K562 (cell line): ENCODE measurements at regions not wholly inside any gene's neighbourhood (a gene's known extent, or its start where the extent isn't known, plus 50 kb on each side); places are given as distances from the start of the nearest gene placed in this dataset.

Experiments
- ATAC-seq: fragments of 200-7000 bp; cut with Tn5 transposase; 3 replicates; pipeline ENCODE4 v1.9.1; 2020; ENCODE audit warnings: moderate library complexity
- BruUV-seq: library from RNA; stranded (reverse); fragments of 400-500 nt; replicated peaks from 2 replicates; lab custom pipeline; 2021; lab: Mats Ljungman, UMichigan
- CTCF ChIA-PET: fragments of 300-600 bp; formaldehyde crosslinking; extraction: SDS; loops from one replicate; lab custom pipeline; 2021; ENCODE audit warnings: low intra/inter-chr PET ratio; lab: Yijun Ruan, JAX
- POLR2A ChIA-PET: fragments of 300-600, 350-650 bp; sonication (Branson Sonifier 250); formaldehyde crosslinking; extraction: SDS; loops from one replicate; lab custom pipeline; 2021; ENCODE audit warnings: antibody characterized with exemption, inconsistent platforms; lab: Yijun Ruan, JAX
- DNase-seq, 4 experiments: peaks; one replicate each; pipeline versions ENCODE4 v3.0.0 to v3.0.0-alpha.2; 2011 to 2018; ENCODE audit warnings: low spot score in 3 of 4, mixed read lengths in 3 of 4; ENCODE audit errors: extremely low read depth in 1 of 4
- FAIRE-seq: peaks from 2 replicates; lab custom pipeline; 2011; peaks lifted over from hg19 to GRCh38; lab: Jason Lieb, UNC
- H2AFZ ChIP-seq: 2 replicates; pipeline ENCODE4 v1.6.0; 2011; ENCODE audit warnings: low read depth, low read length, control low read depth, inconsistent platforms
- H3K27ac ChIP-seq: fragments of 200-600 bp; 3 replicates; pipeline ENCODE4 v1.8.0; 2011; ENCODE audit warnings: low read depth, mild to moderate bottlenecking, control low read depth, inconsistent platforms, low read length, moderate library complexity, mixed read lengths; ENCODE audit errors: extremely low read depth
- H3K27me3 ChIP-seq, 2 experiments: fragments of 300-600 bp in 1 of 2; 2 replicates in 1 of 2; 3 replicates in 1 of 2; pipeline versions ENCODE4 v1.6.0 to v1.8.0; 2011; ENCODE audit warnings: inconsistent platforms in 2 of 2, low read length in 2 of 2, mild to moderate bottlenecking in 1 of 2, mixed read lengths in 1 of 2, moderate library complexity in 1 of 2; ENCODE audit not compliant: control insufficient read depth in 2 of 2, insufficient read depth in 2 of 2
- H3K36me3 ChIP-seq: fragments of 300-600 bp; 3 replicates; pipeline ENCODE4 v1.8.0; 2011; ENCODE audit warnings: mild to moderate bottlenecking, low read length, inconsistent platforms; ENCODE audit not compliant: control insufficient read depth, insufficient read depth
- H3K4me1 ChIP-seq, 2 experiments: fragments of 200-600 bp in 1 of 2; replicated peaks in 1 of 2; 2 replicates in 1 of 2; 3 replicates in 1 of 2; pipeline versions ENCODE4 v1.5.1 to v1.8.0; 2011; ENCODE audit warnings: inconsistent platforms in 2 of 2, low read length in 2 of 2, mild to moderate bottlenecking in 1 of 2, mixed read lengths in 1 of 2, moderate library complexity in 1 of 2; ENCODE audit not compliant: control insufficient read depth in 2 of 2, insufficient read depth in 2 of 2
- H3K4me2 ChIP-seq: 2 replicates; pipeline ENCODE4 v1.6.1; 2011; ENCODE audit warnings: low read length, control low read depth, inconsistent platforms, mixed read lengths; ENCODE audit not compliant: insufficient read depth
- H3K4me3 ChIP-seq: fragments of 200-600 bp; sonication (generic), shearing (Covaris generic); 2 replicates; pipeline ENCODE4 v1.5.1; 2016; ENCODE audit warnings: control low read depth, inconsistent platforms
- H3K79me2 ChIP-seq: fragments of 200-600 bp; 3 replicates; pipeline ENCODE4 v1.8.0; 2011; ENCODE audit warnings: low read length, inconsistent platforms; ENCODE audit not compliant: control insufficient read depth, insufficient read depth
- H3K9ac ChIP-seq, 2 experiments: 2 replicates each; pipeline versions ENCODE4 v1.6.0 to v1.6.1; 2011; ENCODE audit warnings: low read depth in 2 of 2, low read length in 2 of 2, control low read depth in 1 of 2, inconsistent platforms in 1 of 2, mild to moderate bottlenecking in 1 of 2, mixed read lengths in 1 of 2; ENCODE audit not compliant: insufficient read depth in 1 of 2
- H3K9me1 ChIP-seq: one replicate; pipeline ENCODE4 v1.6.0; 2011; ENCODE audit warnings: inconsistent platforms, mild to moderate bottlenecking, low read length, moderate library complexity; ENCODE audit not compliant: control insufficient read depth, insufficient read depth
- H3K9me3 ChIP-seq: replicated peaks from 2 replicates; pipeline ENCODE4 v1.5.1; 2011; ENCODE audit warnings: low read depth, low read length, inconsistent platforms; ENCODE audit not compliant: control insufficient read depth, insufficient read depth
- H4K20me1 ChIP-seq: replicated peaks from 2 replicates; pipeline ENCODE4 v1.6.1; 2011; ENCODE audit warnings: low read length, inconsistent platforms, mixed read lengths; ENCODE audit not compliant: control insufficient read depth, insufficient read depth
- FOXM1 ChIP-seq, 2 experiments: fragments of 450-650 bp in 1 of 2; sonication (generic) in 1 of 2; formaldehyde crosslinking in 1 of 2; IDR thresholded peaks; 2 replicates each; pipeline versions ENCODE4 v1.6.1 to v1.9.0; 2017 to 2022; ENCODE audit warnings: low read depth in 2 of 2, mild to moderate bottlenecking in 2 of 2, missing genetic modification reagents in 1 of 2, moderate library complexity in 1 of 2
- HSF4 ChIP-seq: fragments of 250-450 bp; sonication (Bioruptor Pico); IDR thresholded peaks from 2 replicates; pipeline ENCODE4 v2.1.2; 2022; ENCODE audit warnings: mild to moderate bottlenecking, moderate library complexity, borderline replicate concordance
- JUNB ChIP-seq: fragments of 450-650 bp; formaldehyde crosslinking; conservative IDR thresholded peaks from 2 replicates; pipeline ENCODE4 v1.4.0; 2020; ENCODE audit warnings: mild to moderate bottlenecking
- TRIM24 ChIP-seq, 2 experiments: fragments of 450-650 bp; IDR thresholded peaks; 2 replicates each; pipeline ENCODE4 v1.6.1; 2016
- TRIM25 ChIP-seq: fragments of 450-650 bp; IDR thresholded peaks from 2 replicates; pipeline ENCODE4 v1.7.0; 2016; ENCODE audit warnings: borderline replicate concordance
- TSC22D4 ChIP-seq: fragments of 450-650 bp; IDR thresholded peaks from 2 replicates; pipeline ENCODE4 v1.6.1; 2016; ENCODE audit warnings: missing genetic modification characterization, missing biosample characterization, control low read depth
- ZBTB11 ChIP-seq, 3 experiments: fragments of 200-800 bp in 1 of 3; fragments of 250-450 bp in 1 of 3; fragments of 450-650 bp in 1 of 3; sonication (Bioruptor Pico) in 1 of 3; sonication (Bioruptor generic) in 1 of 3; formaldehyde crosslinking in 1 of 3; IDR thresholded peaks; 2 replicates each; pipeline versions ENCODE4 v1.6.1 to v1.8.0; 2016 to 2022; ENCODE audit warnings: mild to moderate bottlenecking in 2 of 3, missing genetic modification characterization in 2 of 3, missing compliant biosample characterization in 1 of 3, moderate library complexity in 1 of 3
- ZNF253 ChIP-seq: fragments of 250-450 bp; sonication (Bioruptor Pico); conservative IDR thresholded peaks from 2 replicates; pipeline ENCODE4 v1.6.1; 2021; ENCODE audit warnings: mild to moderate bottlenecking
- ZNF778 ChIP-seq: fragments of 450-650 bp; formaldehyde crosslinking; IDR thresholded peaks from 2 replicates; pipeline ENCODE4 v1.4.0; 2020; ENCODE audit warnings: mild to moderate bottlenecking, moderate library complexity
- in situ Hi-C: fragments of 300-500 bp; cut with MboI; formaldehyde crosslinking; loops from 4 replicates; pipeline ENCODE4 v1.15.0; 2018; ENCODE audit warnings: inconsistent platforms, mixed read lengths
- intact Hi-C: fragments of 100-400 bp; cut with micrococcal nuclease; formaldehyde crosslinking; loops from 2 replicates; pipeline ENCODE4 v1.14.2; 2022

- TF ChIP-seq ZBTB11 (CRISPR knock-in tag; IDR thresholded peaks at IDR 0.05) (no peak), ZNF778 (CRISPR knock-in tag) (no peak), JUNB (CRISPR knock-in tag) (no peak), HSF4 (CRISPR knock-in tag) (no peak), TRIM25 (no peak)
These were observed 1326.0 kb downstream of the PLA2G4A start (continued) for GRCh38 chr1:188154761-188155160.

GRCh38 chr1:188155261-188155660 lies 1326.5 kb downstream of the PLA2G4A start:
- TF ChIP-seq FOXM1 (IDR thresholded peaks at IDR 0.05; ENCODE audit: low read depth) (no peak), FOXM1 (CRISPR knock-in tag; IDR thresholded peaks at IDR 0.05; ENCODE audit: low read depth) (no peak), ZNF253 (CRISPR knock-in tag) (no peak), TRIM24 (IDR thresholded peaks at IDR 0.05) (no peak), TSC22D4 (no peak)
- no peaks in the 10 kb centered on the region for H3K79me2 ChIP-seq
- H3K27ac ChIP-seq = no peak overlapping the region
- H3K9ac ChIP-seq = no peak overlapping the region
- in situ Hi-C loops = no loop called here
- H3K9me1 ChIP-seq = no peaks in the 10 kb centered on the region
- H3K36me3 ChIP-seq = no peaks in the 10 kb centered on the region
- no peaks in the 10 kb centered on the region for H3K27me3 ChIP-seq
- ChIA-PET POLR2A (no interaction called here), CTCF (no interaction called here)
- no peaks in the 10 kb centered on the region for H3K9me3 ChIP-seq
- no peak overlapping the region for H3K4me2 ChIP-seq
- intact Hi-C loops = no loop called here
- DNase-seq = no peak
- H4K20me1 ChIP-seq = no peaks in the 10 kb centered on the region
- BruUV-seq = no TSS peak
- no peak for FAIRE-seq
- no peak overlapping the region for H2AFZ ChIP-seq
- no peak for ATAC-seq
- no peak overlapping the region for H3K4me3 ChIP-seq
- no peaks in the 10 kb centered on the region for H3K4me1 ChIP-seq
